Activated T-cell treated with anti-CD3 and anti-CD28 coated beads for 4 hours (primary cell): ENCODE measurements at regions not wholly inside any gene's neighbourhood (a gene's known extent, or its start where the extent isn't known, plus 50 kb on each side); places are given as distances from the start of the nearest gene placed in this dataset.

Source experiments
- DNase-seq: peaks from one replicate; pipeline ENCODE4 v3.0.0-alpha.2; 2020

DNA sequence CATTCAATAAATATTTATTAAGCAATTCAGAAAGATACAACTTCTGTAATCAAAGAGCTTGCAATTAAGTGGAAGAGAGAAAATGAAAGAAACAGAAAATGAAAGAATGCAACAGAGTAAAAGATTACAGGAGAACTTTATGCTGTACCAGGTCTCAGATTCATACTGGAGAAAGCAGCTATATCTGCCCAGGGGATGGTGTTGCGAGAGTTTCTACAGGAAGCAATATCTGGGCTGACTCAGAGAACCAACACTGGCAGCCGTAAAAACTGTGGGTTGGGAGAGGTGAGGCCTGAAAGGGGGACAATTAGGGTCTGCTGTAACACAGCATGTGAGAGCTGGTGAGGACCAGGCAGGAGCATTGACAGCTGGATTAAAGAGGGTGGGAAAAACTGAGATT lies 256.7 kb upstream of the TCF21 start:
- DNase-seq, result no peak

DNA sequence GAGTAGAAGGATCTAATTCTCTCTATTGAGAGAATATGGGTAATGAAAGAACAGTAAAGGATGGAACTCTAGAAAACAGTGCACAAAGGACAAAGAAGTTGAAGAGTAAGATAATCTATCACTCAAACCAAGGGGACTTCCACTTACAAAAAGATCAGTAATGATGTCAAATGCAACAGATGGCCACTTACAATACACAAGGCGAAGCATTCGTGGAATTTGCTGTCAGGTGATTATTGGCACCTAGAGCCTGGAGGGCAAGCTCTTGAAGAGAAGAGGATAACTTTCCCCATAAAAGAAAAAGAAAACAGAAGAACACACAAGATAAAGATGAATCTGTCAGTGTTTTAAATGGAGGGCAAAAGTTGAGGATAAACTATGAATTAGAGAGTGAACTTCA lies 256.0 kb upstream of the TCF21 start:
- DNase-seq, result no peak

- no peak for DNase-seq
Measured at GRCh38 chr6:133634474-133634873, 254.4 kb upstream of the TCF21 start.

DNA sequence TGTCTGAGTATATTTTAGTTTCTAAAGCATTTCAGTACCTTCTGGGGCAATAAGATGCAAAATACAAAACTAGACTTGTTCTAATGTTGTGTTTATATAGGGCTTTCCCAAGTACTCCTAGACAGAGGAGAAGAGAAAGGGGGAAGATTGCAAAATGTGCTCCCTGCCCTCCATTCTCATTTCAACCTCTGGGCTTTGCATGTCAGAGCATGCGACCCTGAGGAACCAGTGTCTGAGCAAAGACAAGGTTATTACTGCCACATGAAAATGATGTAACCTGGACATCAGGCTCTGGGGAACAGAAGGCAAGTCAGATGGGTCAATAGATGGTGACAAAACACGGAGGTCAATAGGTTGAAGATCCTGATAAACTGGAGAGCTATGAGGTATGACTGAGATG lies 253.5 kb upstream of the TCF21 start:
- no peak for DNase-seq

DNA sequence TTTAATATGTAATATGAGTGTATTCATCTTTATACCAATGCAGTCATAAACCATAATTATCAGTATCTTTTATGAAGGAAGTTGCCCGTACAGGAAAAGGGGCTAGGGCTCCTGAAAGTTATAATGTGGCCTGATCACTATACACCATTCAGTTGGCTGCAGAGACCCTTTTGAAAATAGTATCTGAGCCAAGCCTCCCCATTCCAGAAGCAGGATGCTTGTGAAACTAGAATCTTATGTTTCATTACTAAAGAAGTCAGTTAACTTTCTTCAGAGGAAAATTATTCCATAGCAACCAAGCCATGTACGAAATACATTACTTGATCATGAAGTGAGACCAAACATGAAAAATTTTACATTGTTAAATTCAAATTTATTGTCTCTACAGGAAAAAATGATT lies 251.5 kb upstream of the TCF21 start:
- DNase-seq, result no peak

DNA sequence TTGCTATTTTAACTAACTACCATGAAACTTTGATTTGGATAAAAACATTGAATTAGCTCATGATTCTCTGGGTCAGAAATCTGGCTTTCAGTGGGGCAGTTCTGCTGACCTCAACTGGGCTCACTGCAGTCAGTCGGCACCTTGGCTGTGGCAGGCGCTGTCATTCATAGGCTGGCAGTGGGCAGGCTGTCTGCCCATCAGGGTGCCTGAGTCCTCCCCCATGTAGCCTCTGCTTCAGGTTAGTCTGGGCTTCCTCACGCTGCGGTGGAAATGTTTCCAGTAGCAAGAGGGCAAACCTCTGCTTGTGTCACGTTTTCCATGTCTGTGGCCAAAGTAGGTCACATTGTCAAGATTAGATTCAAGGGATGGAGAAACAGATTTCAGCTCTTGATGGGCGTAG lies 251.0 kb upstream of the TCF21 start:
- no peak for DNase-seq

GRCh38 chr6:133641104-133641503 lies 247.8 kb upstream of the TCF21 start:
- no peak for DNase-seq

DNA sequence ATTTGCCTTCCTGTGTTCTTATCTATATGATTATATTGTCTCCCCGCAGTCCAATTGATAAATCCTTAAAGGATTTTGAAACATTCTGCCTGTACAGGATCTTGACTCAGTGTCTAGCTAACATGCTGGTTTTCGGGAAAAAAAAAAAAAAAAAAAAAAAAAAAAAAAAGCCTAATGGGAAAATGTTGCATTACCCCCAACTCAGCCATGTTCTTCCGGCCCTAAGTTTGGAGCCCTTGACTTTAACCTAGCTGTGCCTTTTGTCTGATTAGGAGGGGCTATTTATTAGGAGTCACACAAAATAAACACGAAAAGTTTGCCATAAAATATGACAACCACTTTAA lies 244.4 kb upstream of the TCF21 start:
- DNase-seq, result no peak

DNA sequence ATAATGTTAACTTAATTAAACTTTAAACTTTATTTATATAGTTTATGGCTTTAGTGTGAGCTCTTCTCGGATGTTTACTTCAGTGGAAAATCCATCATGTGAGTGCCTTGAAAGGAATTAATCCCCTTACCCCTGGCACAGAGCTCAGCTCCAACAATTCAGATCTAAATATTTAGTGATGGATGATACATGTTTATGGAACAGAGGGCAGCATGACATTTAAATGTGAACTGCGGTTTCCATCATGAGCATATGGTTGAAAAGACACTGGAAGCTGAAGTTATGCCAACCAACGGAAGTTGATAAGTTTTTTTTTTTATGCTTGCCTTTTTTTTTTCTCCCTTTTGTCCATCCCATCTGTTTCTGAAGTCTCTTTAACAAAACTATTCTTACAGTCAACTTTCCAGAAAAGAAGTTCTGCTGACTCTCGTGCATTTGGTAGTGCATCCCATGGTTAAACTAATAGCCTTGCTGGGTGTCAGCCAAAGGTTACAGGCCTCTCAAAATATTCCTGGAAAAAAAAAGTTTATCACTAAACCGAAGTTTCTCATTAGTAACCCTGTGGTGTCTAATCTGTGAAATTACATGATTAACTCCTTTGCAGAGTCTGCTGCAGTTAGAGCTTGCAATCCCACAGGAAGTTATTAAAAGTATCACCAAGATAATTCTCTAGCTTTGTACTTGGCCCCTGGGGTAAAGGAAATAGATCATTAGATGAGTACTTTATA lies 243.9 kb upstream of the TCF21 start:
- DNase-seq, result no peak

DNA sequence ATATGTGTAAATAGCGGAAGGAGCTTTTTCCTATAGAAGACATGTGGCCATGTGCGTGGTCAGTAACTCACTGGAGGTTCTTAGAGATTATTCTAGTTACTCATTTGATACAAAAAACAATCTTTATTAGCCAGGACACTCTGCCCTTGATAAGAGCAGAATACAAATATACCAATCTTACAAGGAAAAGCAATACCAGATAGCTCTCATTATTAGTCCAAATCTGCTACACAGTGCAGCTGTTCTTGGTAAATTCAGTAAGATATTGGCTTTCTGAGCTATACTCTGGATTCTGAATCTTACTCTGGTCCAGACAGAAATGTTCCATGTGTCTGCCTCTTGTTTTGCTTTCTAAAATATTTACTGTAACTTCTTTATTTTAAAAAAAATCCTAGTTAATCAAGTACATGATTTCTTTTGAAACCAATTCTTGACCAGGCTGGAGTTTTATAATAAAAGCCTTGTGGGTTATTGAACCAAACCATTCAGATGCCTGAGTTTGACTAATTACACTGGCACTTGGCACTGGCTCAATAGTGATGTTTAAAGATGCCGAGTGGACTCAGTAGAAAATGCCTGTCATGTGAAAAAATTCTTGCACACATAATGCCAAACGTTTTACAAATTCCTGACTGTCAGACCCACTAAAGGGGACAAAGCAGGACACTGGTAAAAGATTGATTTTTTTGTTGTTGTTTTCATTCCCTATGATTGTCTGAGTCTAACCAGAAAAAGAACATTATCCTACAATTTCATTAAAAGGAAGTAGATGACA lies 242.8 kb upstream of the TCF21 start:
- DNase-seq, result no peak

DNA sequence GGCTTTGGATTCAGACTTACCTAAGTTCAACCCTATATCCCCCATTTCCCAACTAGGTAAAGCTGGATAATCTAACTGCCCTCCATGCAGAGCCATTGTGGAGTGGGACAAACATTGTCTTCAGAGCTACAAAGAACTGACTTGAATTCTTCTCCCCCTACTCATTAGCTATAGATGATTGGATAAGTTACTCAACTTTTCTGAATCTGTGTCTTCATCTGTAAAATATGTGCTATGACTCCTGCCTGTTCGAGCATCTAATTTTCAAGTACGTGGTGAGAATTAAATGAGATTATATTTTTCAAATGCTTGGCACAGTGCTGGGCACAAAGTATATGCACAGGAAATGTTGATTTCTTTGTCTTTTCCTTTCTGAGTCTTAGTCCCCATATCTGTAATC lies 240.3 kb upstream of the TCF21 start:
- DNase-seq, result no peak

- no peak for DNase-seq
Measured at GRCh38 chr6:133671376-133671775, 217.5 kb upstream of the TCF21 start.

- no peak for DNase-seq
Measured at GRCh38 chr6:133673056-133673455, 215.9 kb upstream of the TCF21 start.

GRCh38 chr6:133674661-133675060 lies 214.3 kb upstream of the TCF21 start:
- DNase-seq, result no peak

GRCh38 chr6:133680994-133681393 lies 207.9 kb upstream of the TCF21 start:
- no peak for DNase-seq

DNA sequence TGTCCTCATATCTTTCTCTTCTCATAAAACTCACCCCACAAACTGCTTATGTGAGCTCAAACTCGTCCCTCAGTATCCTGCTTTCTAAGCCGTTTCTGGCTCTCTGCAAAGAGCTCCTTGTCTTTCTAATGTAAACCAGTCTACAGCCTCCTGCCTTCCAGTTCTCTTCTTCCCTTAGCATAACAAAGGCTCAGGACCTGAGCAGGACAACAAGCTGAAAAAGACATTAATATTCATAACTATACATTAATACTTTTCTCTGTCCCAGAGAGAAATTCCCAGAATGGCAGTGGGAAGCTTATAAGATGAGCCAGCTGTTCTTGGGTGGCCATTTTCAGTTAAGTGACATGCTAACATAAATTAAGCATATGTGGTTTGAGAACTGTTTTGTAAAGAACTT lies 207.0 kb upstream of the TCF21 start:
- DNase-seq, result no peak

- DNase-seq, result no peak
Measured at GRCh38 chr6:133682506-133683307, 206.2 kb upstream of the TCF21 start.

DNA sequence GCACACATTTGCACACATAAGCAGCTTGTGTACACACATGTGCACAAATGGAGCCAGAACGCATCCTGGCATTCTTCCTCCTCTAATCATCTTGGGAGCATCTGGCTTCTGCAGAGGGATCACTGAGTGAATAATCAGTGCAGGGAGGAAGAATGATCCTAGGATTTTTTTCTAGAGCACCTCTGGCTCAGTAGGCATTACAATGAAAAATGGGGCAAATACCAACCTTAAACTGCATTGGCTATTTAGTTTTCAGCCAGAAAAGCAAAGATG lies 205.7 kb upstream of the TCF21 start:
- no peak for DNase-seq

DNA sequence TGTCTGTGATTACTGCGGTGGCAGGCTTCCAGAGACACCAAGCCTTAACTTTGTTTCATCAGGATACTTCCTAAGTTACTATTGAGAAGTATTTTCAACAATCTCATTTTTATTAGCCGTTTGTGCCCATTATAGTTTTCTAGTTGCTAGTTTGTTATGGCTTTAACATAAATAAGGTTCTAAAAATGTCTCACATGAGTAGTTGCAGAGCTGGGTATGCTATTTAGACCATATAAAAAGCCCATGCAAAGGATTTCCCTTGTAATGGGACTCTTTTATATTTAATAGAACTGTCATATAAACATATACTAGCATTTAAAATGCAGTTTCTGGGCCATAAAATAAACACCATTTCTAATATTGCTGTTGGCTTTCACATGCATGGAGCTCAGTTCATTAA lies 205.3 kb upstream of the TCF21 start:
- DNase-seq, result no peak

GRCh38 chr6:133688705-133689492 lies 200.0 kb upstream of the TCF21 start:
- DNase-seq, result no peak

DNA sequence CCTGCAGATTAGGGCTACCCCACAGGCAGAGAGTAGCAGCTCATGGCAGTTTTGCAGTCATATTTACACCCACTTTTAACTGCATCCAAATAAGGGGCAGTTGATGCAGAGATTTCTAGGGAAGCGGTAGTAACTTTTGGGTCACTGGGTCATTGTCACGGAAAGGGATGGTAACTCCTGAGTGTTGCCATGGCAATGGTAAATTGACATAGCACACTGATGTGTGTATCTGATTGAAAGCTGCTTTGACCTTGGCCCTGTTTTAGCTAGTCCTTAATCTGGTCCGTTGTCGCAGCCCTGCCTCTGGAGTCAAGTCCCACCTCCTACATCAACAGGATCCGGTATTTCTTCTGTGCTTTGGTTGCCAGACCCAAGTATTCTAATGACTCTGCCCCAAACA lies 199.1 kb upstream of the TCF21 start:
- no peak for DNase-seq

- no peak for DNase-seq
Measured at GRCh38 chr6:133693565-133693964, 195.3 kb upstream of the TCF21 start.

DNA sequence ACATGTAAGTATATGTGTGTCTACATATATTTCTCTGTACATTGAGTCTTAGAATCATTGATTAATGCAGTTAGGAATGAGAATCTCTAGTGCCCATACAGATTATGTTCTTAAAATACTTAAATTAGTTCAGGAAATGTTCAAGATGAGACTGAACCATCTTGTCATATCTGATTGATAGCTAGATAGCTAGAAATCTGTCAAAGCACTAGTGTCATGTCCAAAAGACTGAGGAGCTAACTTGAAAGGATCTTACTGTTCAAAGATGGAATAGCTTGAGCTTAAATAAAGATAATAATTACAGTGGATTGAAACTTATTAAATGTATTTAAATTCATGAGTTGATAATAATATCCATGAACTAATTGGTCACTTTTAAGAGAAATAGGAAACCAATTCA lies 191.7 kb upstream of the TCF21 start:
- no peak for DNase-seq
